ENCODE measurements at regions not wholly inside any gene's neighbourhood (a gene's known extent, or its start where the extent isn't known, plus 50 kb on each side); places are given as distances from the start of the nearest gene placed in this dataset.

DNA sequence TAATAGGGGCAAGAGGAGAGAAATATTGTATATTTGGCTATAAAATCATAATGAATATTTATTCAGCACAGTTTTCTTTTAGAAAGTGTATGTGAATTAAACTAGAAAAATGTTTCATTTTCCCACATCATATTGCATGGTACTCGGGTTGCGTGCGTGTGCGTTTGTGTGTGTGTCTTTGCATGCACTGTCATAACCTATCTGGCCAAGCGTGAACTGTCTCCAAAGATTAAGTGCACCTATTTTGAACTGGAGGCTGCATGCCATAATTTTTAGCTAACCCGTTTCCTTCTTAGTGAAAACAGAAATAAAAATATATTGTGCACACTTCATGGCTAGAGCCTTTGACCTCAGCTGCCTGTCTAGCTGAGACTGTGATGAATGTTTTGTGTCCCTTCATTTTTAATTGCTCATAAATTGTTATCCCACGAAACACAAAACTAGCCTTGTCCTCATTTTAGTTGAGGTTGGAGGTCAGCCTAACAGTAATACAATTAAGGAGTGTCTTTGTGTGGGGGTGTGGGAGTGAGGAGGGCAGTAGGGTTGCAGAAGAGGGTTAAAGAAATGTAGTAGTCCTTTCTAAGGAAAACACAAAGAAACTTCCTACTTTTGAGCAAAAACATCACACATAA, 336.1 kb upstream of the POU3F2 start:
- intact Hi-C loops (cut with DNase I; ENCODE audit: low total_unique reads): no loop called here
- no peaks in the 10 kb centered on the region for H3K4me1 ChIP-seq
- WGBS, 2 donors: 52 to 61% methylated on average over 7 of the region's 7 CpGs
- TF ChIP-seq POLR2A (IDR thresholded peaks at IDR 0.05): no peak
- TF ChIP-seq, protein P1, sequence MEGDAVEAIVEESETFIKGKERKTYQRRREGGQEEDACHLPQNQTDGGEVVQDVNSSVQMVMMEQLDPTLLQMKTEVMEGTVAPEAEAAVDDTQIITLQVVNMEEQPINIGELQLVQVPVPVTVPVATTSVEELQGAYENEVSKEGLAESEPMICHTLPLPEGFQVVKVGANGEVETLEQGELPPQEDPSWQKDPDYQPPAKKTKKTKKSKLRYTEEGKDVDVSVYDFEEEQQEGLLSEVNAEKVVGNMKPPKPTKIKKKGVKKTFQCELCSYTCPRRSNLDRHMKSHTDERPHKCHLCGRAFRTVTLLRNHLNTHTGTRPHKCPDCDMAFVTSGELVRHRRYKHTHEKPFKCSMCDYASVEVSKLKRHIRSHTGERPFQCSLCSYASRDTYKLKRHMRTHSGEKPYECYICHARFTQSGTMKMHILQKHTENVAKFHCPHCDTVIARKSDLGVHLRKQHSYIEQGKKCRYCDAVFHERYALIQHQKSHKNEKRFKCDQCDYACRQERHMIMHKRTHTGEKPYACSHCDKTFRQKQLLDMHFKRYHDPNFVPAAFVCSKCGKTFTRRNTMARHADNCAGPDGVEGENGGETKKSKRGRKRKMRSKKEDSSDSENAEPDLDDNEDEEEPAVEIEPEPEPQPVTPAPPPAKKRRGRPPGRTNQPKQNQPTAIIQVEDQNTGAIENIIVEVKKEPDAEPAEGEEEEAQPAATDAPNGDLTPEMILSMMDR (IDR thresholded peaks at IDR 0.05): no peak
- H3K27ac ChIP-seq: no peak overlapping the region
- DNase-seq: no peak
- H3K27me3 ChIP-seq: no peaks in the 10 kb centered on the region
- H3K9me3 ChIP-seq: no peaks in the 10 kb centered on the region
- H3K36me3 ChIP-seq (ENCODE audit: low read depth, missing control alignments): no peaks in the 10 kb centered on the region
- H3K4me3 ChIP-seq: no peak overlapping the region

DNA sequence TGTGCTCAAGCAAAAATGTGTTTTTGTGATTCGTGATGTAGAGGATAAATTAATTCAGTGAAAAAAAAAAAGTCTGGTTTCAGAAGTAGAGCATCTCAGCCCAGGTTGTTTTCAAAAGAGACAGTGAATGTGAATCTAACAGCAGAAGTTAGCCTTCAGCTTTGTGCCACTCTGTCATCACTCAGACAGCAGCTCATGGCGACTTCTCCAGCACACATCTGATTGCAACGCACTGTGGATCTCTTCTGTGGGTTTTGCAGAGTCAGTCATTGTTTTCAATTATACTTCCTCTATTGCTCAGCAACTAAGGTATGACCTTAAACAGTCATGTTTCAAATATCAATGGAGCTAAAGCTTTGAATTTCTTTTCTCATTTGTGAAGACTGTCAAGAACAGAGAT, 335.5 kb upstream of the POU3F2 start:
- no peak for DNase-seq
- no peak overlapping the region for H3K27ac ChIP-seq
- no peaks in the 10 kb centered on the region for H3K36me3 ChIP-seq (ENCODE audit: low read depth, missing control alignments)
- no peak overlapping the region for H3K4me3 ChIP-seq
- TF ChIP-seq, protein P1 (IDR thresholded peaks at IDR 0.05): no peak
- no peak for TF ChIP-seq POLR2A (IDR thresholded peaks at IDR 0.05)
- intact Hi-C loops (cut with DNase I; ENCODE audit: low total_unique reads): no loop called here
- 47 to 59% methylated on average over 3 of the region's 3 CpGs for WGBS, 2 donors
- no peaks in the 10 kb centered on the region for H3K4me1 ChIP-seq
- no peaks in the 10 kb centered on the region for H3K27me3 ChIP-seq
- no peaks in the 10 kb centered on the region for H3K9me3 ChIP-seq

DNA sequence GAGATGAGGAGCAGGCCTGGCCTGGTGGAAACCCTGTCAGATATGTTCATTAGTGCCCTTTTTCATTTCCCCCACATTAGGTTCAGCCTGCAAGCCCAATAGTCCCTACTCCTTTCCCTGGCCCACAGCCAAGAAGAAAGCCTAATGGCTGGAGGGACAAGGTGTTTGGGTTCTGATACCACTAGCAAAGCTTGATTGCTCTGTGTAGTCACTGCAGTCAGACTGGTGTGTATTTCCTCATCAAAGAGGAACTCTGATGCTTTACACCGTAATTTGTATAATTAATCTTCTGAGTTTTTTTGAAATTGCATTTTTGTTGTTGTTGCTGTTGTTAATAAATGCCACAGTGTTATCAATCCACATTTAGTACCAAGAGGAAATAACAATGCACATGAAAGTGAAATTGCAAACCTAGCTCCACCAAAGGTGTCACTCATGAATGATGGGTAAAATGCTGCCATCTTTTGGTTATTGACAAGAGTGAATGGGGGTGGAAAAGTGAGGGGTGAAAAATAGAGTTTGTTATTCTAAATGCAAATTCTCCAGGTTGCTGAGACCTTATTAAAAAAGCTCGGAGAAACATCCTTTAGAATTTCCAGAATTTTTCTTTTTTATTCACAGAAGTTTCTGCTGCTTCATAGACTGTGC, 320.2 kb upstream of the POU3F2 start:
- no peaks in the 10 kb centered on the region for H3K9me3 ChIP-seq

DNA sequence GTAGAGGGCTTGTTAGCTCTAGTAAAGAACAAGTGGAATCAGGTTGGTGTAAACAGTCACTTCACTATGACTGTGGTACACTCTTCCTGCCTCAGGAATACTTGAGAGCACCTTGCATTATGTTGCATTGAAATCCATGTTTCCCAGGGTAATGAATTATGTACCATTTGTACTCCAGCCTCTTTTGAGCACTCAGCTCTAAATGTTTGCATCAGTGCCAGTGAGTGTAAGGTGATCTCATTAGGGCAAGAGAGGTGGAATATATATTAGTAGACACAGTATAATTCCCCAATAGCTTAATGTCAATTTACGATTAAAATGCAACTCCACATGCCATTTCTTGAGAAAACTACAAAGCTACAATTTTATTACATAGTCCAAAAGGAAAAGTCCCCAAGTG, 319.6 kb upstream of the POU3F2 start:
- Histone ChIP-seq H3K27ac (no peak overlapping the region), H3K4me3 (no peak overlapping the region), H3K36me3 (ENCODE audit: low read depth, missing control alignments) (no peaks in the 10 kb centered on the region), H3K4me1 (no peaks in the 10 kb centered on the region), H3K9me3 (no peaks in the 10 kb centered on the region), H3K27me3 (no peaks in the 10 kb centered on the region)
- no peak for DNase-seq
- TF ChIP-seq POLR2A (IDR thresholded peaks at IDR 0.05): no peak
- TF ChIP-seq, protein P1 (IDR thresholded peaks at IDR 0.05): no peak
- intact Hi-C loops (cut with DNase I; ENCODE audit: low total_unique reads): no loop called here
- 94 to 97% methylated on average over 1 of the region's 1 CpG for whole genome bisulfite sequencing, 2 donors

More for the DNA sequence above, 320.2 kb upstream of the POU3F2 start:
- no peaks in the 10 kb centered on the region for H3K4me1 ChIP-seq
- WGBS, 2 donors: 87 to 90% methylated on average over 2 of the region's 2 CpGs
- DNase-seq: no peak
- H3K4me3 ChIP-seq: no peak overlapping the region
- no peaks in the 10 kb centered on the region for H3K27me3 ChIP-seq
- no peak for TF ChIP-seq POLR2A (IDR thresholded peaks at IDR 0.05)
- TF ChIP-seq, protein P1 (IDR thresholded peaks at IDR 0.05): no peak
- H3K36me3 ChIP-seq (ENCODE audit: low read depth, missing control alignments): no peaks in the 10 kb centered on the region
- H3K27ac ChIP-seq: no peak overlapping the region
- intact Hi-C loops (cut with DNase I; ENCODE audit: low total_unique reads): no loop called here

DNA sequence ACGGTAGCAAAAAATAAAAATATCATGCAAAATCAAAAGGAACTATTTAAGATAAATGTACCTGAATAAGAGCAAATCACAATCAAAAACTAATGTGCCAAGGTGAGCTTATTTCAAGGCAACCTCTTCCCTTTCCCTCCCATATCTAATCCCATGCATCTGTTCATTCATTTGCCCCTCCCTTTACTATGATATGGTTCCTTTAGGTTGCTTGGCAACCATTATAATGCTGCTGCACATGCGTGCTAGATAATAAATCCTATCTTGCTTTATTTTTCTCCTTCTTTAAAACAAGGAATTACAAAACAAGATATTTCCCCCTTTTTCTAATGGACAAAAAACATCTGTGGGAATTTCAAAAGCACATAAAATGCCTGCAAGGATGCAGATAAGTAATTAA, 318.2 kb upstream of the POU3F2 start:
- no peak for TF ChIP-seq POLR2A (IDR thresholded peaks at IDR 0.05)
- TF ChIP-seq, protein P1 (IDR thresholded peaks at IDR 0.05): no peak
- Histone ChIP-seq H3K9me3 (no peaks in the 10 kb centered on the region), H3K36me3 (ENCODE audit: low read depth, missing control alignments) (no peaks in the 10 kb centered on the region), H3K27ac (no peak overlapping the region), H3K27me3 (no peaks in the 10 kb centered on the region), H3K4me3 (no peak overlapping the region), H3K4me1 (no peaks in the 10 kb centered on the region)
- DNase-seq: no peak
- WGBS, 2 donors: 47 to 49% methylated on average over 2 of the region's 2 CpGs
- intact Hi-C loops (cut with DNase I; ENCODE audit: low total_unique reads): no loop called here

Measured in testis (tissue), 2 donors.